ENCODE measurements at regions not wholly inside any gene's neighbourhood (a gene's known extent, or its start where the extent isn't known, plus 50 kb on each side); places are given as distances from the start of the nearest gene placed in this dataset.

GRCh38 chr20:61161726-61162390 is 90.2 kb upstream of the CDH4 start:
- H3K27ac ChIP-seq = no peak overlapping the region
- no peak overlapping the region for H3K4me3 ChIP-seq
- no peak for TF ChIP-seq CTCF (IDR thresholded peaks at IDR 0.05)
- TF ChIP-seq POLR2A (IDR thresholded peaks at IDR 0.05) = no peak
- TF ChIP-seq EP300 (IDR thresholded peaks at IDR 0.05) = no peak
- TF ChIP-seq POLR2AphosphoS5 (IDR thresholded peaks at IDR 0.05) = no peak
- intact Hi-C loops (cut with DNase I; ENCODE audit: low total_unique reads) = no loop called here
- DNase-seq = no peak
- no peaks in the 10 kb centered on the region for H3K4me1 ChIP-seq
- H3K9me3 ChIP-seq = peaks cover 0 to 6% (median 2%) of the 10 kb centered on the region in 4 donors
- H3K27me3 ChIP-seq = peaks cover 0 to 30% (median 0%) of the 10 kb centered on the region in 3 donors
- WGBS, 5 donors = 61 to 69% (median 68%) methylated on average over 8 of the region's 8 CpGs
- H3K36me3 ChIP-seq = no peaks in the 10 kb centered on the region

DNA sequence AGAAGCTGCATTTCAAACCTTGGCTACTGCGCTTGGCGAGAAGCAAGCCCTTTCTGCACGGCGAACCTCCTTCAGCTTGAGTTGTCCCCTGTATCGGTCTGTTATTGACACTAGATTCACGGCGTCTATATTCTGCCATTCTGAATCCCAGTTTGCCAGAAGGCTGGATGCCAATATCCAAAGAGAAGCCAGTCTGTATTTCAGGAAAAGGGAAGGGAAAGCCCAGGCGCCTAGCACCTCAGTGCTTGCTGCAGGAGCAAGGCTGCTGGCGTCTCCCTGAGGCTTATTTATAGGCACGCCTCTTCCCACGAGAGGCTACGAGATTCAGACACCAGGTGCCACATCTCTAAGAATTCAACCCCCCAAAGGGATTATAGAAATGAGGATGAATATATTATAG is 89.6 kb upstream of the CDH4 start:
- no peak overlapping the region for H3K27ac ChIP-seq
- H3K27me3 ChIP-seq = peaks cover 0 to 34% (median 0%) of the 10 kb centered on the region in 3 donors
- H3K9me3 ChIP-seq = peaks cover 0 to 5% (median under 1%) of the 10 kb centered on the region in 4 donors
- no peak overlapping the region for H3K4me3 ChIP-seq
- H3K36me3 ChIP-seq = no peaks in the 10 kb centered on the region
- intact Hi-C loops (cut with DNase I; ENCODE audit: low total_unique reads) = no loop called here
- no peaks in the 10 kb centered on the region for H3K4me1 ChIP-seq
- TF ChIP-seq POLR2AphosphoS5 (IDR thresholded peaks at IDR 0.05) (no peak), EP300 (IDR thresholded peaks at IDR 0.05) (no peak), POLR2A (IDR thresholded peaks at IDR 0.05) (no peak), CTCF (IDR thresholded peaks at IDR 0.05) (no peak)
- no peak for DNase-seq
- 68 to 82% (median 68%) methylated on average over 12 of the region's 12 CpGs for WGBS, 5 donors

DNA sequence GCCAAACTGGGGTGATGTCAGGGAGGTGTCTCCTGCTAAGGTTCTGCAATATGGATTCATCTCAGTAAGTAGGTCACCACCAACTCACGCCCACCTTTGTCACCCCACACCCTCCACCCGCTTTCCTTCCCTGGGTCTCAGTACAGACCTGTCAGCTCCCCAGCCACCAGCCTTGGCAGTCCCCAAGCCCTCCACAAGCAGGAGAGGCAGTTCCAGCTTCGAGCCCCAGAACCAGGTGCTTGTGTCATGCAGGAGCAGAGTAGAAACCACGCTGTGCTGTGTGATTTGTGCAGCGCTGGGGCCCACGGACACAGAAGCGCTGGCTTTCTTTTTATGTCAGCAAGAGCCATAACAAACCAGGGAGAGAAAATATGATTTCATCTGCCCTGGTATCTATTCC is 89.0 kb upstream of the CDH4 start:
- intact Hi-C loops (cut with DNase I; ENCODE audit: low total_unique reads) = no loop called here
- Histone ChIP-seq H3K36me3 (no peaks in the 10 kb centered on the region), H3K27me3 (peaks cover 0 to 40% (median 0%) of the 10 kb centered on the region in 3 donors), H3K27ac (no peak overlapping the region), H3K4me1 (no peaks in the 10 kb centered on the region), H3K9me3 (no peaks in the 10 kb centered on the region), H3K4me3 (no peak overlapping the region)
- DNase-seq = no peak
- 72 to 78% (median 77%) methylated on average over 7 of the region's 7 CpGs for WGBS, 5 donors
- TF ChIP-seq POLR2A (IDR thresholded peaks at IDR 0.05) (no peak), POLR2AphosphoS5 (IDR thresholded peaks at IDR 0.05) (no peak), EP300 (IDR thresholded peaks at IDR 0.05) (no peak), CTCF (IDR thresholded peaks at IDR 0.05) (no peak)

DNA sequence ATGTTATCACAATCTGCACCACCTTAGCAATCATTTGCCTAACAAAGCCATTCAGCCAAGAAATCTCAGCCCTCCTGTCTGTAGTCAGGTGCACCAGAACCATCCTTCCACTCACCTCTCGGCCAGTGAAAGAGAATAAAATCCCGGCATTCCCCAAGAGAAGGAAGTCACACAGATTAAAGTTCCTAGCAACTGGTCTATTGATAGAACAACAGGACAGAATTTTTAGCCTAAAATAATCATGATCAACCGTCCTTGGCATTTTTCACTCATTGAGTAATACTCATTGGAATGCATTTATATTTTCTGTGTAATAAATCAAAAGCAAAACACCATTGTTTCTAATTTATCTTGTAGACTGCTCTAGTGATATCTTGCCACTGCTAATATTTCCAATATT is 85.7 kb upstream of the CDH4 start:
- Histone ChIP-seq H3K4me3 (no peak overlapping the region), H3K4me1 (no peaks in the 10 kb centered on the region), H3K27ac (no peak overlapping the region), H3K9me3 (no peaks in the 10 kb centered on the region), H3K27me3 (peaks cover 0 to 56% (median 0%) of the 10 kb centered on the region in 3 donors), H3K36me3 (no peaks in the 10 kb centered on the region)
- no peak for TF ChIP-seq CTCF (IDR thresholded peaks at IDR 0.05)
- no peak for TF ChIP-seq EP300 (IDR thresholded peaks at IDR 0.05)
- no peak for TF ChIP-seq POLR2A (IDR thresholded peaks at IDR 0.05)
- no peak for TF ChIP-seq POLR2AphosphoS5 (IDR thresholded peaks at IDR 0.05)
- DNase-seq = no peak
- 40 to 63% (median 52%) methylated on average over 3 of the region's 3 CpGs for WGBS, 5 donors
- intact Hi-C loops (cut with DNase I; ENCODE audit: low total_unique reads) = no loop called here

Measured in stomach (tissue), 8 donors.